Pons (tissue), 1 donor: ENCODE measurements at regions not wholly inside any gene's neighbourhood (a gene's known extent, or its start where the extent isn't known, plus 50 kb on each side); places are given as distances from the start of the nearest gene placed in this dataset.

Experiments used
- DNase-seq: peaks from one replicate; pipeline ENCODE4 v3.0.0-alpha.2; 2016; ENCODE audit warnings: low spot score

DNA sequence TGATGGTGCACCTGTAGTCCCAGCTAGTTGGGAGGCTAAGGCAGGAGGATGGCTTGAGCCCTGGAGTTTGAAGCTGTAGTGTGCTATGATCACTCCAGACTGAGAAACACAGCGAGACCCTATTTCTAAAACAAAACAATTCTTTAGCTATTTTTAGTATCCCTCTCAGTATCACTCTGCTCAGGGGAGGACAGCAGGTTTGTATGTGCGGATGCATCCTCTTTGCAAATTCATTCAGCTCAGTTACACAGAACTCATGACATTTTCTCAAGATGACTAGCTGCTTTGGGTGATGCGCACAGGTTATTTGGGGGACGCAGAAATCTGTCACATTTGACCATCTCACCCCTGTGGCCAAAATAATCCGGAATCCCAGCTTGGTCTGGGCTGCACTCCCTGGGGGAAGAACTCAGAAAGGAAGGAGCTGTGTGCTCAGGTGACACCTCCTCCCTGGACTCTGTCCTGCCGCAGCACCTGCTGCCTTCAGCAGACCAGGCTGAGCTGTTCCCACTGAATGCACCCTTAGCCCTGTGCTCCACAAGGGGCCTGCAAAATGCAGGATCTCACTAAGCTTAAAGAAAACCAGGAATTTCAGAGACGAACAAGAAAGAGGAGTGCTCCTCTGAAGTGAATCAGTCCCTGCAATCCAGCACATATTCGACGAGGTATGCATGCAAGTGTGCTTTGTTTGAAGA lies 89.5 kb upstream of the PGBD5 start:
- no peak for DNase-seq

GRCh38 chr1:230510496-230510895 lies 84.4 kb upstream of the PGBD5 start:
- DNase-seq = no peak

DNA sequence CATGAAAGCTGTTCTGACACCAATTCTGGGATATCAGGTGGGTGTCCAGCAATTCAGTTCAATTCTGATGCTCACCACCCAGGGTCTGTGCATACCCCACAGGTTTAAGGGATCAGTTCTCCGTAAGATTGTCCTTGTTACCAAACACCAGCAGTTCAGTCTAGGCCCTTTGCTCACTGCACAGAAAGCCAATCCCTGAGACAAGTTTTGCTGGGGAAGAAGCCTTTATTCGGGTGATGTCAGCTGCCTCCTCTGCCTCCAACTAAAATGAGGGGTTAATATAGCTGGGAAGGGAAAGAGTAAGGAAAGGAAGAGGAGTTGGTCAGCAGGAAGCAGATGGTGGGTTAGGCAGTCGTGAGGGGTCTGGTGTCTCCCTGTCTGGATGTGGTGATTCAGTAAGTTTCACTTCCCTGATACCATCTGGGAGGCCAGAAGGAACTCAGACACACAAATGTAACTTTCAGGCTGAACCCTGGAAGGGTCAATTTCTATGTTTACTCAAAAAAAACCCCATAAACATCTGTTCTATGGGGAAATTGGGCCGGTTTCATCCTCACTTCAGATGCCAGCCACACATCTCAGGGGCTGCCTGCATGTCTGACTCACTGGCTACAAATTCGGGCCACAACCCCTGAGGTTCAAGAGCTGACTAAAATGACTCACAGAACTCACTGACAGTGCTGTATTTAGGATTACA lies 83.3 kb upstream of the PGBD5 start:
- DNase-seq = no peak

DNA sequence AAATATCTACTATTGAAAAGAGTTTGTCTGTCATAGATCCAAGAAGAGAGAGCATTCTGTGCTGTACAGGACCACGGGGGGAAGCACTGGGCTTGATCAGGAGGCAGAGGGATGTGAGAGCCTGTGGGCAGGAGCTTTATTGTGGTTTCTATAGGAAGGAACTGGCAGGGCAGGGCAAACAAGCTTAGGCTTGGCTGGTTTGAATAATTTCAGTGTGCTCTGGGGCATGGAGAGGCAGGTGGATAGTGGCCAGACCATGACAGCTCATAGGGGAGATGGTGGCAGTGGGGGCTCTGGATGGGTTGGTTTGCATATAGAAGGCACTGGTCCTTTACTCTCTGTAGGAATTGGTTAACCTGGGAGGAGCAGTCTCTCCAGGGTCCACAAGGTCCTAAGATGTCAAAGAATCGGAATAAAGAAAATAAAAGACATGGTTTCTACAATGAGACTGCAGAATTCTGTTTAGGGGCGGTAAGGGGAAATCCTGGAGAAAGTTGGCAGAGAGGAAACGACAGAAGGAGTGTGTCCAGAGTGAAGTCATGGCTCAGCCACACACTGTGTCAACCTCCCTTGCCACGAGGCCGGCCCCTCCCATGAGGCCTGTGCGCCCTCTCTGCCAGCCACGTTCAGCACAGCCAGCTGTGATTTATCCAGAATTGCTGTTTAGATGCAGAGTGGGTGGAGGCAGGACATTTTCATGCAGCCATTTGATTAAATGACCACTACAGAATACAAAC lies 81.7 kb upstream of the PGBD5 start:
- peak; percentile 67 for DNase-seq

- no peak for DNase-seq
Measured at GRCh38 chr1:230507236-230507635, 81.1 kb upstream of the PGBD5 start.

DNA sequence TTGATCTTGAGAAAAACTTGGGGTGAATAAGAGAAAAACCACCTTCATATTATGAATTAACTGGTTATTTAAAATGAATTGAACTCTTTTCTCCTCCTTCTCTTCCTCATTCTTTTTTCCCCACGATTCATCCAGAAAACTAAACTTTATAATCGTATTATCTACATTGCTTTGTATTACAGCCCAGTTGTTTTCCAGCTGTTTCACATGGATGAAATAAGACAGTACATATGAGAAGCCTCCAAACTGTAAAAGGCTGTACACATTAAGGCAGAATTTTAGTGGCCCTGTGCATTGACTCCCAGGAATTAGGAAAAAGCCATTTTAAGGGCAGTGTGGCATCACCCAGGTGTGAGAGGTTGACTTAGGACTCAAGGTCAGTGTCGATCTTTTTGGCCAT lies 80.3 kb upstream of the PGBD5 start:
- DNase-seq = no peak

DNA sequence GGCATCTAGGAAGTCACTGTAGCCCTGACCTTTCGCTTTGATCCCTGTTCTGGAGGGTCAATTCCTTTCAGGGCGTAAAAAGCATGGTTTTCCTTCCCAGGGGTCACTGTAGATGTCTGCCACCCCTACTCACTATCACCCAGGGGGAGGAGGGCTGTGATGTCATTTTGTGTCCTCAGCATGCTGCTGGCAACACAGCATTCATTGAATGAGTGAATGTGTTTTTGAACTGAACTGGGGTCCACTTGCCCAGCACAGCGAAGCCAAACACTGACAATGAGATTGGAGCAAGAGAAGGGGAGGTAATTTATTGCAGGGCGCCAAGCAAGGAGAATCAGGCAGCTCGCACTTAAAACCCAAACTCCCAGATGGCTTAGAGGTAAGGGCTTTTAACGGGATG lies 78.2 kb upstream of the PGBD5 start:
- no peak for DNase-seq

DNA sequence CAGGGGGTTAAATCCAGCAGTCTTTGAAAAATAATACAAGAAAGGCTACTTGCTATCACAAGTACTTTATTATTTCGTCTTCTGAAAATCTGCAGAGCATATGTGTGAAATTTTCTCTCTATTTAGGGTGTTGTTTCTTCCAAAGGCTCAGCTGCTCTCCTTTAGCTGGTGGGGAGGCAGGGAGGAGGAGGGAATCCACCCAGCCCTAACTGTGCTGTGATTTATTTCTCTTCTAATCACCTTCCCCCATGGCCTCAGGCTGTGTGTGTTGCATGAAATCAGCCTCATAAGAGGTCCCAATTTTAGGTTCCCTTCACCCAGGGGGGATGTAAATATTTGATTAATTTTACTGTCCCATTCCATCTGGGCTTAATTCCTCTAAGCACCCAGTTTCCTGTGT lies 77.6 kb upstream of the PGBD5 start:
- no peak for DNase-seq

DNA sequence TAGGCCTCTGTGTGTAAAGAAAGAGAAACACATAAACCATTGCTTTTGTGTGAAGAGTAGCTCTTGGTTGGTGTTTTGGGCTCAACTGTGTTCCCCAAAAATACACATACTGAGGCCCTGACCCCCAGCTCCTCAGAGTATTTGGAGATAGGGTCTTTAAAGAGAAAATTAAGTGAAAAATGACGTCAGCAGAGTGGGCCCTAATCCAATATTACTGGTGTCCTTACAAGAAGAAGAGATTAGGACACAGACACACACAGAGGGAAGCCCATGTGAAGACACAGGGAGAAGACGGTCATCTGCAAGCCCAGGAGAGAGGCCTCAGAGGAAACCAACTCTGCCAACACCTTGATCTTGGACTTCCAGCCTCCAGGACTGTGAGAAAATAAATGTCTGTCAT lies 76.9 kb upstream of the PGBD5 start:
- no peak for DNase-seq

GRCh38 chr1:230502306-230502705 lies 76.2 kb upstream of the PGBD5 start:
- DNase-seq = no peak

DNA sequence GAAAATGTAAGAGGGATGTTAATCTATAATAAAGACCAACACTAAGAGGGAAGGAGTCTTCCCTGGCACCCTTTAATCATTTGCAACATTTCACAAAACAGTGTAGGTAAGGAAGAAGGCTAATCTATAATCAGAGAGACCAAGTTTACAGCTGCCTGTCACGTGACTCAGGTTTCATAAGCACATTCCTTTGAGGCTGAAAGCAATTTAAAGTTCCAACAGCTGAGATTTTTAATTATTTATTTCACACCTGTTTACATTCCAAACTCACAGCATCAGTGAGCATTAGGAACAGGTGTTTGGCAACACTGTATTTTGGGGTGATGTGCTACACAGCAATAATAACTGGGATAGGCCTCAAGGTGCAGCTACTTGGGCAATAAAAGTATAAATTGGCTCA lies 75.7 kb upstream of the PGBD5 start:
- DNase-seq = no peak

DNA sequence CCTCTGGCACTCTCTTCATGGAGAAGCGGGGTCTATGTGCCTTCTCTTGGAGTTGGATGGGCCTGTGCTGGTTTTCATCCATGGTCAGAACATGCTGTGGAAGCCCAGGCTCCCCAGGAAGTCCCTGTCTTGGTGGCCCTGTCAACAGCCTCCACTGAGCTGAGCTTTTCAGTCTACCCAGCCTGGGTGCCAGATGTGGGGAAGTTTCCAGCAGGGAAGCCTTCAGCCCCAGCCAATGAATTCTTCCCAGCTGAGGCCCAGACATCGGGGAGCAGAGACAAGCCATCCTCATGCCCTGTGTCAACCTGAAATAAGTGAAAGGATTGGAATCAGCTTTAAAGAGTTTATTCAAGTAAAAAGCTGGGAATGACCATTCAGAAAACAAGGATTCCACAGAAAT lies 75.1 kb upstream of the PGBD5 start:
- DNase-seq = no peak

- DNase-seq = no peak
Measured at GRCh38 chr1:230500063-230500462, 73.9 kb upstream of the PGBD5 start.

- no peak for DNase-seq
Measured at GRCh38 chr1:230499496-230499895, 73.4 kb upstream of the PGBD5 start.

- no peak for DNase-seq
Measured at GRCh38 chr1:230498704-230499103, 72.6 kb upstream of the PGBD5 start.

DNA sequence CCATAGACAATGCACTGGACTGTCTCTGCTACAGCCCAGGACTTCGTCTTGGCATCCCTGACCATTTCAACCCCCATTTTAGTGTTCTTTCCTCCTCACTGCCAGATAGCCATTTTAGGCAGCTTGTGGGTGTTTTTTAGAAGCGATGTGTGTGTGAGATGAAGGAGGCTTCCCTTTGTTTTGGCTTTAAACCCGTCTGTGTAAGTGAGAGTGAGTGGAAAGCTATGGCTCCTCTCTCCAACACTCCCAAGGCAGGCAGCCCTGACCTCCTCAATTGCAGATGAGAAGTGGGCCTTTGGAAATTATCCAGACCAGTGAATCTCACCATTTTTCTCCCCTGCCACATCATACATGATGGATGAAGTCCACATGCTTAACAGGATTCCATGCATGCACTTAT lies 70.3 kb upstream of the PGBD5 start:
- no peak for DNase-seq

DNA sequence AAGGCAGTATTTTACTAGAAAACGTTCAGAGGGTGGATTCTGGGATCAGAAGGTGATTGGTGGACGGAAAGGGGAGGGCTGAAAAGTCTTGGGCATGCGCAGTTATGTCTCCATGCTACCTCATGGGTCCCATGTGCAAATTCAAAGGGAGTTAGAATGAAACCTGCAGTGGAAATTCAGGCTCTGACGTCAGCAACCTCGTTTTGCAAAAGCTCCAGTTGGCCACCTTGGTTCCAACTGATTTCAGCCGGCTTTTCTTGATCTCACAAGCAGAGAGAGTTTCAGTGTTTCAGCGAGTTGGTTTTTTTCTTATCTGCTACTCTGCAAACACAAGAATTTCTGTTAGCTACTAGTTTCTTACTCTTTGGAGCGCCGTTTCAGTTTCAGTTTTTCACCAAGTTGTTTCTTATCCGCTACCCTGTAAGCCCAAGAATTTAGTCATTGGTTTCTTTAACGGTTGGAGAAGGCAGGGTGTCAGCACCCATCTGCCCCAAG lies 69.8 kb upstream of the PGBD5 start:
- DNase-seq = no peak

- no peak for DNase-seq
Measured at GRCh38 chr1:230495076-230495475, 68.9 kb upstream of the PGBD5 start.

DNA sequence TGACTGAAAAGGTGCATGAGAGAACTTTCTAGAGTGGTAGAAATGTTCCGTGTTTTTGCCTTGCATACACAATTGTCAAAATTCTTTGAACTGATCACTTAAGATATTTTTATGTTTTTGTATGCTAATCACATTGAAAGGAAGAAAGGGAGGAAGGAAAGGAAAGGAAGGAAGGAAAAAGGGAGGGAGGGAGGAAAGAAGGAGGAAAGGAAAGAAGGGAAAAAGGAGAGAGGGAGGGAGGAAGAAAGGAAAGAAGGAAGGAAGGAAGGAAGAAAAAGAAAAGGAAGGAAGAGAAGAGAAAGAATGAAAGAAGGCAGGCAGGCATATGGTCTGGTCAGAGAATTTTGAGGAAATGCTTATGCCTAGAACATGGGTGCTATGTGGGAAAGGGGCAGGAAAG lies 68.4 kb upstream of the PGBD5 start:
- DNase-seq = no peak

GRCh38 chr1:230494026-230494425 lies 67.9 kb upstream of the PGBD5 start:
- DNase-seq = no peak

- no peak for DNase-seq
Measured at GRCh38 chr1:230493264-230493663, 67.1 kb upstream of the PGBD5 start.

DNA sequence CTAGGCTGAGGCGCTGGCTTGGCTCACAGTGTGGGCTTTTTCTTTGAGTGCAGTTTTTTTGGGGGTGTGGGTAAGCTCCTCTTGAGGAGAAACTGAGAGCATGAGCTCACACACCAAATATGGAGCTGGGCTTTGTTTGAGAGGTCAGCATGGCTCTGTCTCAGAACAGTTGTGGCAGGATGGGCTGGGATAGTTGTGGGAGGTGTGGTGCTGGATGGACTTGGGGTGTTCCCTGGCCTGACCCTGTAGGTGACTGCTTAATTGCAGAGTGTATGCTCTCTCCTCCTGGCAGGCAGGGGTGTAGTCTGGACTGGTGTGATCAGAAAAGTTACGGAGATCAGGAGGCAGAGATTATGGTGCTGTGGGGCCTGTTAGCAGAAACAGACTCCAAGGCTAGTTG lies 64.3 kb upstream of the PGBD5 start:
- no peak for DNase-seq

DNA sequence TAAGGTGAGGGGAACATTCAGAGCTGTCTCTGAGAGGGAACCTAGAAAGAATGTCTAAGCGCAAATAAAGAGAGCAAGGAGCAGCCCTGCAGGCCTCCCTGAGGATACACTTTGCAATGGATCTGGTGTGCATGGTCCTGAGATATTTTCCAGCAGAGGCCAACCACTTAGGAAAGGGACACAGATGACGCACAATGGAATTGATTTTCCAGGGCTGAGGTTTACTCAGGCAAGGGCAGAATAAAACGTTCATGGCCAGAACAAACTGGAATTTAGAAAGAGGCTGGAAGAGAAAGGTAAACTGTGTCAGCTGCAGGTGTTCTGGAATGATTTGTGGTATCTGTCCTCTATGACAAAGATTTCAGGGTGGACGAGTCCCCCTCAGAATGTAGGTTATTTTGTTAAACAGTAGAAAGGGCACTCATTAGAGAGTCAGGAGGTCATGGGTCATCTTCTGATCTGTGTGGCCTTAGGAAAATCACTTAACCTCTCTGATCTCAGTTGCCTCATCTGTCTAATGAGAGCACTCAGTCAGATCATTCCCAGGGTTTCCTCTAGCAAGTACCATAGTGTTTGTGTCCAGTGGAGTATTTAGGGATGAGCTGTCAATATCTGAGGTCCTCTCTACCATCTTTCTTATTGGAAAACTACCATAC lies 61.8 kb upstream of the PGBD5 start:
- no peak for DNase-seq
